ENCODE measurements at regions not wholly inside any gene's neighbourhood (a gene's known extent, or its start where the extent isn't known, plus 50 kb on each side); places are given as distances from the start of the nearest gene placed in this dataset.

DNA sequence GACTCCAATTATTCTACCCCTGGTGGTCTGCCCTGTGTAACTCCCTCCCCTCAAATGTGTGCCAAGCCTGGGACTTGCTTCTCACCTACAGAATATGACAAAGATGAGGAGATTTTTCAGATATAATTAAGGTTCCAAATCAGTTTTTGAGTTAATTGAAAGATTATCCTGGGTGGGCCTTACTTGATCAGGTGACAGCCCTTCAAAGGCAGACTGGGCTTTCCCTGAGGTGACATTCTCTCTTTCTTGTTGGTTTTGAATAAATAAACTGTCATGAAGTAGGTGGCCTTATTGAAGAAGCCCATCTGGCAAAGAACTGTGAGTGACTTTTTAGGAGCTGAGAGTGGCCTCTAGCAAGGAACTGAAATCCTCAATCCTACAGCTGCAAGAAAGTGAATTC, 106.0 kb downstream of the BRMS1L start:
- Histone ChIP-seq H3K27ac (no peak overlapping the region), H3K9me3 (replicated peaks in 1 of 3) (no peaks in the 10 kb centered on the region), H3K27me3 (no peaks in the 10 kb centered on the region), H3K36me3 (replicated peaks in 1 of 2) (no peaks in the 10 kb centered on the region), H3K4me3 (no peak overlapping the region), H3K4me1 (replicated peaks in 1 of 2) (no peaks in the 10 kb centered on the region)
- intact Hi-C loops (cut with DNase I), result no loop called here
- DNase-seq, result no peak
- no peak for TF ChIP-seq POLR2A (IDR thresholded peaks at IDR 0.05)
- TF ChIP-seq, protein P1, sequence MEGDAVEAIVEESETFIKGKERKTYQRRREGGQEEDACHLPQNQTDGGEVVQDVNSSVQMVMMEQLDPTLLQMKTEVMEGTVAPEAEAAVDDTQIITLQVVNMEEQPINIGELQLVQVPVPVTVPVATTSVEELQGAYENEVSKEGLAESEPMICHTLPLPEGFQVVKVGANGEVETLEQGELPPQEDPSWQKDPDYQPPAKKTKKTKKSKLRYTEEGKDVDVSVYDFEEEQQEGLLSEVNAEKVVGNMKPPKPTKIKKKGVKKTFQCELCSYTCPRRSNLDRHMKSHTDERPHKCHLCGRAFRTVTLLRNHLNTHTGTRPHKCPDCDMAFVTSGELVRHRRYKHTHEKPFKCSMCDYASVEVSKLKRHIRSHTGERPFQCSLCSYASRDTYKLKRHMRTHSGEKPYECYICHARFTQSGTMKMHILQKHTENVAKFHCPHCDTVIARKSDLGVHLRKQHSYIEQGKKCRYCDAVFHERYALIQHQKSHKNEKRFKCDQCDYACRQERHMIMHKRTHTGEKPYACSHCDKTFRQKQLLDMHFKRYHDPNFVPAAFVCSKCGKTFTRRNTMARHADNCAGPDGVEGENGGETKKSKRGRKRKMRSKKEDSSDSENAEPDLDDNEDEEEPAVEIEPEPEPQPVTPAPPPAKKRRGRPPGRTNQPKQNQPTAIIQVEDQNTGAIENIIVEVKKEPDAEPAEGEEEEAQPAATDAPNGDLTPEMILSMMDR (IDR thresholded peaks at IDR 0.05), result no peak

DNA sequence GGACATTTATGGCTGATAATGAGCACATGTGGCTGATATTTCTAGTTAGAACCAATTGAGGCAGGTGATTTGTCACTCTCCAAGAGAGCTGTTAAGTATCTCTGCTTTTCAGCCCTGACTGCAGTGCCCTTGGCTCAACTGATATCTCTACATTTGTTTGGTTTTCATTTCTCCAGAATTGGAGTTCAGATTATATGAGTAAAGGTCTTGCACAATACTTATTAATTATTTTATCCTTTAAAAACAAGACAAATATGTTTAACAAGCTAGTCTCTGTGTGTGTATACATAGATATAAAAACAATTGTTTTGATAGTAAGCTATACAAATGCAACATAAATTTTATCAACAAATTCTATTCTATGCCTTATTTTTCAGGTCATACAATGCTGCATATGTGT, 105.2 kb downstream of the BRMS1L start:
- no peak for DNase-seq
- H3K27ac ChIP-seq, result no peak overlapping the region
- TF ChIP-seq POLR2A (IDR thresholded peaks at IDR 0.05), result no peak
- TF ChIP-seq, protein P1 (IDR thresholded peaks at IDR 0.05), result no peak
- no peaks in the 10 kb centered on the region for H3K4me1 ChIP-seq (replicated peaks in 1 of 2)
- intact Hi-C loops (cut with DNase I), result no loop called here
- H3K36me3 ChIP-seq (replicated peaks in 1 of 2), result no peaks in the 10 kb centered on the region
- no peaks in the 10 kb centered on the region for H3K9me3 ChIP-seq (replicated peaks in 1 of 3)
- H3K4me3 ChIP-seq, result no peak overlapping the region
- no peaks in the 10 kb centered on the region for H3K27me3 ChIP-seq

DNA sequence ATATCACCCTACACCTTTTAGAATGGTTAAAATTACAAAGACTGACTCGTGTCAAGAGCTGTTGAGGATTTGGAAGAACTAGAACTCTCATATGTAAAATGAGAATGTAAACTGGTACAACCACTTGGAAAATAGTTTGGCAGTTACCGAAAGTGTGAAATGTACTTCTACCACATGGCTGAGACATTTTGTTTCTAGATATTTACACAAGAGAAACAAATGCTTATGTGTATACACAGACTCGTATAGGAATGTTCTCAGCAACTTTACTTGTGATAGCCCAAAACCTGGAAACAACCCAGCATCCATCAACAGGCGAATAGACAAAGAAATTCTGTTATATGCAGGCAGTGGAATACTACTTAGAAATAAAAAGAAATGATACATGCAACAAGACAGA, 103.0 kb downstream of the BRMS1L start:
- intact Hi-C loops (cut with DNase I), result no loop called here
- 73 to 82% (median 76%) methylated on average over 4 of the region's 4 CpGs for WGBS, 4 donors
- Histone ChIP-seq H3K27me3 (no peaks in the 10 kb centered on the region), H3K9me3 (replicated peaks in 1 of 3) (no peaks in the 10 kb centered on the region), H3K27ac (no peak overlapping the region), H3K4me1 (replicated peaks in 1 of 2) (no peaks in the 10 kb centered on the region), H3K36me3 (replicated peaks in 1 of 2) (no peaks in the 10 kb centered on the region), H3K4me3 (no peak overlapping the region)
- DNase-seq, result no peak
- TF ChIP-seq POLR2A (IDR thresholded peaks at IDR 0.05), result no peak
- TF ChIP-seq, protein P1 (IDR thresholded peaks at IDR 0.05), result no peak

DNA sequence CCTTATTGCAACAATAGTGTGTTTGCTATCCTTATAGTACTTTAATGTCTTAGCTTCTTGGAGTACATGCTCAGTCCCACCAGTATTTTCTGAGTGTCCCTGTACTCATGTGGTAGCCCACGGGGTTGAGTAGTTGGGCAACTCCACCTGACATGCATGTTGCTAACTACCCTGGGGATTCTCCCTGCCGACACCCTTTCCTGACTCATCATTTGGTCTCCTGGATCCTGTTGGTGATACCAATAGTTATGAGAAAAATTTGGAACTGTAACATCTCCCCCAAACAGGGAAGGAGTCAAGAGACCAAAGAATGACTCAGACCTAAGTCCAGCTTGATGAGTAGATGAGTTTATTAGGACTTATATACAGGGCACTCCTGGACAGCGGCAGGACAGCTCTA, 101.6 kb downstream of the BRMS1L start:
- no peak overlapping the region for H3K27ac ChIP-seq
- H3K4me3 ChIP-seq, result no peak overlapping the region
- no peak for DNase-seq
- intact Hi-C loops (cut with DNase I), result no loop called here
- H3K36me3 ChIP-seq (replicated peaks in 1 of 2), result no peaks in the 10 kb centered on the region
- H3K9me3 ChIP-seq (replicated peaks in 1 of 3), result no peaks in the 10 kb centered on the region
- WGBS, 4 donors, result 78 to 87% (median 85%) methylated on average over 3 of the region's 3 CpGs
- TF ChIP-seq, protein P1 (IDR thresholded peaks at IDR 0.05), result no peak
- no peak for TF ChIP-seq POLR2A (IDR thresholded peaks at IDR 0.05)
- H3K4me1 ChIP-seq (replicated peaks in 1 of 2), result no peaks in the 10 kb centered on the region
- H3K27me3 ChIP-seq, result no peaks in the 10 kb centered on the region

All from adrenal gland (tissue), 9 donors.